Effector memory CD8-positive, alpha-beta T cell (primary cell): ENCODE measurements at regions not wholly inside any gene's neighbourhood (a gene's known extent, or its start where the extent isn't known, plus 50 kb on each side); places are given as distances from the start of the nearest gene placed in this dataset.

Source experiments
- ATAC-seq: fragments of 150-1000 bp; cut with Tn5 transposase; replicated peaks from 2 replicates; pipeline ENCODE4 v1.10.0; 2021; ENCODE audit warnings: mild to moderate bottlenecking, moderate library complexity
- DNase-seq, 3 experiments: peaks; one replicate each; pipeline ENCODE4 v3.0.0; 2021
- H3K27ac Mint-ChIP-seq, 2 donors: one replicate each; pipeline ENCODE4 v1.8.0; 2022; ENCODE audit warnings: mild to moderate bottlenecking in 2 of 2, mixed read lengths in 2 of 2, moderate library complexity in 2 of 2
- H3K27me3 Mint-ChIP-seq, 2 donors: one replicate each; pipeline ENCODE4 v1.8.0; 2022; ENCODE audit warnings: mixed read lengths in 2 of 2
- H3K36me3 Mint-ChIP-seq: one replicate; pipeline ENCODE4 v1.8.0; 2022; ENCODE audit warnings: mild to moderate bottlenecking, moderate library complexity, mixed read lengths; ENCODE audit not compliant: insufficient read depth
- H3K4me1 Mint-ChIP-seq, 2 donors: one replicate each; pipeline ENCODE4 v1.8.0; 2022; ENCODE audit warnings: low read depth in 2 of 2, mixed read lengths in 2 of 2
- H3K4me3 Mint-ChIP-seq, 2 donors: one replicate each; pipeline ENCODE4 v1.8.0; 2022; ENCODE audit warnings: mild to moderate bottlenecking in 2 of 2, mixed read lengths in 2 of 2, moderate library complexity in 2 of 2
- H3K9me3 Mint-ChIP-seq, 2 donors: one replicate each; pipeline ENCODE4 v1.8.0; 2022; ENCODE audit warnings: mixed read lengths in 2 of 2

- H3K9me3 Mint-ChIP-seq, result no peaks in the 10 kb centered on the region
- H3K27me3 Mint-ChIP-seq, result no peaks in the 10 kb centered on the region
- H3K27ac Mint-ChIP-seq, result peak overlapping the region in 1 of 2 donors; percentile 91
- H3K4me3 Mint-ChIP-seq, result no peak overlapping the region
- ATAC-seq (no peak), DNase-seq (no peak)
- H3K4me1 Mint-ChIP-seq, result peaks cover 5 to 20% of the 10 kb centered on the region in 2 donors
- H3K36me3 Mint-ChIP-seq, result peaks cover 3% of the 10 kb centered on the region
Observed at GRCh38 chr12:70048521-70049250, 194.5 kb upstream of the CNOT2 start.

GRCh38 chr12:70049596-70050360, 193.5 kb upstream of the CNOT2 start:
- Mint-ChIP-seq H3K36me3 (peaks cover 3% of the 10 kb centered on the region), H3K4me3 (peak overlapping the region in 1 of 2 donors; percentile 5), H3K9me3 (no peaks in the 10 kb centered on the region), H3K27me3 (peaks cover 0 to 7% of the 10 kb centered on the region in 2 donors), H3K27ac (peak overlapping the region; percentile 16 to 91), H3K4me1 (peaks cover 5 to 20% of the 10 kb centered on the region in 2 donors)
- DNase-seq (peak; percentile 18 to 37 (median 27)), ATAC-seq (peak; percentile 95)

GRCh38 chr12:70052476-70052875, 190.8 kb upstream of the CNOT2 start:
- no peak overlapping the region for H3K27ac Mint-ChIP-seq

GRCh38 chr12:70052931-70053497, 190.2 kb upstream of the CNOT2 start:
- Mint-ChIP-seq H3K36me3 (peaks cover 3% of the 10 kb centered on the region), H3K9me3 (no peaks in the 10 kb centered on the region), H3K27ac (no peak overlapping the region), H3K4me3 (no peak overlapping the region), H3K4me1 (peaks cover 5 to 20% of the 10 kb centered on the region in 2 donors), H3K27me3 (peaks cover 1 to 9% of the 10 kb centered on the region in 2 donors)
- no peak for DNase-seq
- no peak for ATAC-seq

More at GRCh38 chr12:70052476-70052875, 190.8 kb upstream of the CNOT2 start:
- Mint-ChIP-seq H3K27me3 (peaks cover 0 to 9% of the 10 kb centered on the region in 2 donors), H3K36me3 (peaks cover 3% of the 10 kb centered on the region), H3K4me1 (peaks cover 5 to 20% of the 10 kb centered on the region in 2 donors), H3K9me3 (no peaks in the 10 kb centered on the region), H3K4me3 (no peak overlapping the region)
- ATAC-seq (no peak), DNase-seq (no peak)

- Mint-ChIP-seq H3K9me3 (no peaks in the 10 kb centered on the region), H3K27ac (no peak overlapping the region), H3K27me3 (peaks cover 9 to 18% of the 10 kb centered on the region in 2 donors), H3K4me1 (no peaks in the 10 kb centered on the region), H3K36me3 (no peaks in the 10 kb centered on the region), H3K4me3 (no peak overlapping the region)
- ATAC-seq (no peak), DNase-seq (no peak)
Observed at GRCh38 chr12:70059373-70059772, 183.9 kb upstream of the CNOT2 start.

DNA sequence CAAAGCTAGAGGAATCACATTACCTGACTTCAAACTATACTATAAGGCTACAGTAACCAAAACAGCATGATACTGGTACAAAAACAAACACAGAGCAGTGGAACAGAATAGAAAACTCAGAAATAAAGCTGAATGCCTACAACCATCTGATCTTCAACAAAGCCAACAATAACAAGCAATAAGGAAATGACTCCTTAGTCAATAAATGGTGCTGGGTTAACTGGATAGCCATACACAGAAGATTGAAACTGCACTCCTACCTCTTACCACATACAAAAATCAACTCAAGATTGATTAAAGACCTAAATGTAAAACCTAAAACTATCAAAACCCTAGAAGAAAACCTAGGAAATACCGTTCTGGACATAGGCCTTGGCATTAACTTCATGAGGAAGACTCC, 182.6 kb upstream of the CNOT2 start:
- no peak for ATAC-seq
- no peak for DNase-seq
- H3K9me3 Mint-ChIP-seq, result no peaks in the 10 kb centered on the region
- H3K4me1 Mint-ChIP-seq, result no peaks in the 10 kb centered on the region
- H3K27ac Mint-ChIP-seq, result no peak overlapping the region
- no peak overlapping the region for H3K4me3 Mint-ChIP-seq
- H3K36me3 Mint-ChIP-seq, result no peaks in the 10 kb centered on the region
- peaks cover 9 to 12% of the 10 kb centered on the region in 2 donors for H3K27me3 Mint-ChIP-seq

- no peaks in the 10 kb centered on the region for H3K27me3 Mint-ChIP-seq
- H3K36me3 Mint-ChIP-seq, result no peaks in the 10 kb centered on the region
- H3K27ac Mint-ChIP-seq, result no peak overlapping the region
- no peak overlapping the region for H3K4me3 Mint-ChIP-seq
- H3K9me3 Mint-ChIP-seq, result no peaks in the 10 kb centered on the region
- no peaks in the 10 kb centered on the region for H3K4me1 Mint-ChIP-seq
- ATAC-seq (no peak), DNase-seq (no peak)
Observed at GRCh38 chr12:70068743-70069142, 174.5 kb upstream of the CNOT2 start.

DNA sequence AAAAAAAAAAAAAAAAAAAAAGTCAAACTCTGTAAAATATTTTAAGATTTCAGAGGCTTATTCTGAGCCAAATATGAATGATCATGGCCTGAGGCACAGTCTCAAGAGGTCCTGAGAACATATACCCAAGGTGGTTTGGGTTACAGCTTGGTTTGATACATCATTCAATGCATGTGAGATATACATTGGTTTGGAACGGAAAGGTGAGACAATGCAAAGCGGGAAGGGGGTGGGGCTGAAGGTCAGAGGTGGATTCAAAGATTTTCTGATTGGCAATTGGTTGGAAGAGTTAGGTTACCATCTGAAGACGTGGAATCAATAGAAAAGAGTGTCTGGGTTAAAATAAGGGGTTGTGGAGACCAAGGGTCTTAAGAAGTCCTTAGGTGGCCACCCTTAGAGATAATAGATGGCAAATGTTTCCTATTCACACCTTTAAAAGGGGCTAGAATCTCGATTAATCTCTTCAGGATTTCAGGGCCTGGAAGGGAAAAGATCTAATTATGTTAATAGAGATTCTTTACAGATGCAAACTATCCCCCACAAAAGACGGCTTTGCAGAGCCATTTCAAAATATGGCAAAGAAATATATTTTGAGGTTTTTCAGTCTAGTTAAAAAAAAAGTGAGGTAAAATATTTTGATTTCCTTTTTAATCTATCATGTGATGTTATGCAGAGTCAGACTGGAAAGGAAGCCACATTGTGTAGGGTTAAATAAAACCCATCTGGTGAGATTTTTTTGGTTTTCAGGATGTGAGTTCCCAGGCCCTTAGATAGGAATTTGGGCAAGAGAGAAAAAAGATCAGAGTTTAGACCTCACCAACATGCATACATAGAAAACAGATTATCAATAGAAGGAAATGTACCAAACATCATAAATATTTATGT, 173.8 kb upstream of the CNOT2 start:
- Mint-ChIP-seq H3K4me3 (no peak overlapping the region), H3K4me1 (no peaks in the 10 kb centered on the region), H3K27ac (no peak overlapping the region), H3K27me3 (no peaks in the 10 kb centered on the region), H3K36me3 (no peaks in the 10 kb centered on the region), H3K9me3 (no peaks in the 10 kb centered on the region)
- DNase-seq (no peak), ATAC-seq (no peak)

DNA sequence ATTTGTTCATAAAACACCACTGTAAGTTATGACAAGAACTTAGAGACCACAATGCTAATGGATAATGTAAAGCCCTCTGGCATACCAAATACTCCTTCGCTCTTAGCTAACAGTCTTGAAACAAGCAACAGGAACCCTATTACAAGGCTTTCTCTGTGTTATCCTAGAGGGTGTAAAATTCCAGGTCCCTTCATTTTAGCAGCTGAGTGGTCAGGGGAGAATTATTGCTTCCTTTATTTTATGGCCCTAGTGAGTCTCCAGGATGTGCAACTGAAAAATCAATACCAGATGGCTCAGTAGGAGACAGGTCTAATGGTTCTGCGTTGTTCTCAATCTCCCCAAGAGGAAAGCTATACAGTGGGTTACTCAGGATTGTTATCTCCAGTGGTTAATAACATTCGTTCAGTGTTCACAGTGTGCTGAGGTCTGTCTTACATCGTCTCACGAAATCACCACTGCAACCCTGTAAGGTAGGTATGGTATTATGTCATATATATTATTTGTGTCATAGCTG, 172.7 kb upstream of the CNOT2 start:
- Mint-ChIP-seq H3K27ac (no peak overlapping the region), H3K9me3 (no peaks in the 10 kb centered on the region), H3K4me3 (no peak overlapping the region), H3K36me3 (no peaks in the 10 kb centered on the region), H3K4me1 (no peaks in the 10 kb centered on the region), H3K27me3 (no peaks in the 10 kb centered on the region)
- DNase-seq, result no peak
- no peak for ATAC-seq

DNA sequence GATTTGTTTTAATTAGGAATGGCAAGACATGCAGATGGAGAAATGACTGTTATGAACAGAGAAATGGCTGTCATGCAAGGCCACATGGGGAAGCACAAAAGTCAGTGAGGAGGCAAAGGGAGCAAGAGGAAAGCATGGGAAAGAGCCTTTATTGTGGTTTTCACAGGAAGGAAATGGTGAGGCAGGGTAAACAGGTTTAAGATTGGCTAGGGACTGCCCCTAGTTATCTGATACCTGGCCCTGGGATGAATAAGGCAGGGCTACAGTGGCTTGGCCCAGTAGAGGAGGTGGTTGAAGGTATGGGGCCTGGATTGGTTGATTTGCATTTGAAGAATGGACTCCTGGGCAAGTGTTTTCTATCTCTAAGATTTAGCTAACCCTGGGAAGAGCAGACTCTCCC, 168.7 kb upstream of the CNOT2 start:
- H3K36me3 Mint-ChIP-seq, result no peaks in the 10 kb centered on the region
- H3K27ac Mint-ChIP-seq, result no peak overlapping the region
- no peaks in the 10 kb centered on the region for H3K9me3 Mint-ChIP-seq
- H3K4me1 Mint-ChIP-seq, result no peaks in the 10 kb centered on the region
- DNase-seq (no peak), ATAC-seq (no peak)
- H3K4me3 Mint-ChIP-seq, result no peak overlapping the region
- no peaks in the 10 kb centered on the region for H3K27me3 Mint-ChIP-seq

DNA sequence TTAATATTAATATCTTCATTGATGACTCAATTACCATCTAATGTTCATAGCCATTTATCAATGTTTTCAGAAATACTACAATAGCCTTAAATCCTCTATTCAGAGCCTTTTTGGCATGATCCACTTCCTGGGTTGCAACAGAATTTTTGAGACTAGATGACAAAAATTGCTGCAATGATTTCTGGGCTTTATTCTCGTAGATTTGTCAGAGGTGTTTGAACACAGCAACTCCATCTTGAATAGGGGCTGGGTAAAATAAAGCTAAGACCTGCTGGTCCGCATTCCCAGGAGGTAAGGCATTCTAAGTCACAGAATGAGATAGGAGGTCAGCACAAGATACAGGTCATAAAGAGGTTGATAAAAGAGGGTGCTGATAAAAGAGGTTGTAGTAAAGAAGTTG, 165.8 kb upstream of the CNOT2 start:
- no peaks in the 10 kb centered on the region for H3K9me3 Mint-ChIP-seq
- ATAC-seq (no peak), DNase-seq (no peak)
- H3K4me1 Mint-ChIP-seq, result no peaks in the 10 kb centered on the region
- no peaks in the 10 kb centered on the region for H3K36me3 Mint-ChIP-seq
- H3K27me3 Mint-ChIP-seq, result no peaks in the 10 kb centered on the region
- no peak overlapping the region for H3K4me3 Mint-ChIP-seq
- no peak overlapping the region for H3K27ac Mint-ChIP-seq

- Mint-ChIP-seq H3K4me1 (no peaks in the 10 kb centered on the region), H3K27ac (no peak overlapping the region), H3K4me3 (no peak overlapping the region), H3K36me3 (no peaks in the 10 kb centered on the region), H3K9me3 (no peaks in the 10 kb centered on the region), H3K27me3 (no peaks in the 10 kb centered on the region)
- ATAC-seq, result no peak
- no peak for DNase-seq
Observed at GRCh38 chr12:70078161-70078560, 165.1 kb upstream of the CNOT2 start.

DNA sequence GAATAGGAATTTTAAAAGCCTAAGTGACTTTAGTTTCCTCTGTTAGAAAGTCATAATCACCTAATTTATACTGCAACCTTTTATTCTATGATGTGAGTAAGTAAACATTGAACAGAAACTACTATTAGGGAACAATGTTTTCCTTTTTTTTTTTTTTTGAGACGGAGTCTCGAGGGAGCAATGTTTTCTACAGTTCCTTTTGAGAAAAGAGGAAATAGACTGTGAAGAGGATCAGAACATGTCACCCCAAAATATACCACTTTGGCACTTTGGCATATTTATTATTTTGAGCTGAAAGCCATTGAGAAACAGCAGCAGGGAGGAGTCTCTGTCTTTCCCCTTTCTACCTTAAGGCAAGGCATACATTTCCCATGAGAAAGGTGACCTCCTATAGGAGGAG, 162.7 kb upstream of the CNOT2 start:
- no peak for ATAC-seq
- Mint-ChIP-seq H3K4me3 (no peak overlapping the region), H3K9me3 (no peaks in the 10 kb centered on the region), H3K27me3 (no peaks in the 10 kb centered on the region), H3K4me1 (no peaks in the 10 kb centered on the region), H3K36me3 (no peaks in the 10 kb centered on the region), H3K27ac (no peak overlapping the region)
- DNase-seq, result no peak
